Calu3 (cell line): ENCODE measurements at regions not wholly inside any gene's neighbourhood (a gene's known extent, or its start where the extent isn't known, plus 50 kb on each side); places are given as distances from the start of the nearest gene placed in this dataset.
"Not testable (repeated sequence)": the region's sequence is repeated elsewhere in the genome, so short reads cannot be mapped to it uniquely, and the experiment has no call there.

ENCODE experiments used
- BruUV-seq: library from RNA; stranded (reverse); fragments of 400-500 nt; replicated peaks from 2 replicates; lab custom pipeline; 2021; lab: Mats Ljungman, UMichigan
- CTCF ChIA-PET: fragments of 300-600 bp; sonication (Branson Sonifier 250); formaldehyde crosslinking; loops from one replicate; lab custom pipeline; 2022; ENCODE audit warnings: antibody characterized with exemption; lab: Charles Lee
- DNase-seq: peaks from one replicate; pipeline ENCODE4 v3.0.0; 2022
- H3K27ac Mint-ChIP-seq: one replicate; pipeline ENCODE4 v1.8.0; 2022; ENCODE audit warnings: mixed read lengths; ENCODE audit not compliant: unreplicated experiment
- H3K27me3 Mint-ChIP-seq: one replicate; pipeline ENCODE4 v1.8.0; 2022; ENCODE audit warnings: mixed read lengths; ENCODE audit not compliant: unreplicated experiment
- H3K36me3 Mint-ChIP-seq: one replicate; pipeline ENCODE4 v1.8.0; 2022; ENCODE audit warnings: mild to moderate bottlenecking, moderate library complexity, mixed read lengths; ENCODE audit not compliant: insufficient read depth, unreplicated experiment
- H3K4me1 Mint-ChIP-seq: one replicate; pipeline ENCODE4 v1.8.0; 2022; ENCODE audit warnings: mild to moderate bottlenecking, low read depth, mixed read lengths; ENCODE audit not compliant: unreplicated experiment
- H3K4me3 Mint-ChIP-seq: one replicate; pipeline ENCODE4 v1.8.0; 2022; ENCODE audit warnings: mild to moderate bottlenecking, low read depth, moderate library complexity, mixed read lengths; ENCODE audit not compliant: unreplicated experiment
- H3K9me3 Mint-ChIP-seq: one replicate; pipeline ENCODE4 v1.8.0; 2022; ENCODE audit warnings: low read depth, mixed read lengths; ENCODE audit not compliant: unreplicated experiment
- CTCF ChIP-seq: fragments of 200-600 bp; IDR thresholded peaks from one replicate; pipeline ENCODE4 v1.8.0; 2022; ENCODE audit warnings: antibody characterized with exemption; ENCODE audit not compliant: unreplicated experiment
- intact Hi-C: fragments of 100-400 bp; cut with micrococcal nuclease; formaldehyde crosslinking; loops from one replicate; pipeline ENCODE4 v1.10.0; 2022; ENCODE audit not compliant: unreplicated experiment

GRCh38 chr20:26214991-26215390 lies 518.3 kb upstream of the ZNF337 start:
- BruUV-seq = no TSS peak
- Mint-ChIP-seq H3K36me3 (no peaks in the 10 kb centered on the region), H3K27me3 (no peaks in the 10 kb centered on the region), H3K4me3 (no peak overlapping the region), H3K4me1 (no peaks in the 10 kb centered on the region), H3K27ac (no peak overlapping the region), H3K9me3 (no peaks in the 10 kb centered on the region)
- CTCF ChIA-PET = no interaction called here
- intact Hi-C loops = no loop called here
- DNase-seq = no peak
- TF ChIP-seq CTCF = no peak

GRCh38 chr20:26209171-26209941 lies 512.7 kb upstream of the ZNF337 start:
- Mint-ChIP-seq H3K27me3 (no peaks in the 10 kb centered on the region), H3K27ac (no peak overlapping the region), H3K36me3 (no peaks in the 10 kb centered on the region), H3K4me1 (no peaks in the 10 kb centered on the region), H3K4me3 (no peak overlapping the region), H3K9me3 (no peaks in the 10 kb centered on the region)
- intact Hi-C loops = no loop called here
- CTCF ChIA-PET = no interaction called here
- TF ChIP-seq CTCF = no peak
- DNase-seq = no peak
- BruUV-seq = no TSS peak

GRCh38 chr20:26208296-26209091 lies 511.8 kb upstream of the ZNF337 start:
- no peak for DNase-seq
- Mint-ChIP-seq H3K9me3 (no peaks in the 10 kb centered on the region), H3K27me3 (no peaks in the 10 kb centered on the region)

GRCh38 chr20:26207967-26208295 lies 511.3 kb upstream of the ZNF337 start:
- BruUV-seq, intact Hi-C loops, H3K36me3 Mint-ChIP-seq, H3K27me3 Mint-ChIP-seq, DNase-seq, CTCF ChIA-PET, H3K27ac Mint-ChIP-seq, H3K4me3 Mint-ChIP-seq, H3K4me1 Mint-ChIP-seq, H3K9me3 Mint-ChIP-seq: not testable (repeated sequence)

More at GRCh38 chr20:26208296-26209091, 511.8 kb upstream of the ZNF337 start:
- BruUV-seq = no TSS peak
- intact Hi-C loops = no loop called here
- CTCF ChIA-PET = no interaction called here
- H3K4me3 Mint-ChIP-seq = no peak overlapping the region
- no peaks in the 10 kb centered on the region for H3K36me3 Mint-ChIP-seq
- TF ChIP-seq CTCF = no peak
- no peaks in the 10 kb centered on the region for H3K4me1 Mint-ChIP-seq
- no peak overlapping the region for H3K27ac Mint-ChIP-seq
